ENCODE measurements at regions not wholly inside any gene's neighbourhood (a gene's known extent, or its start where the extent isn't known, plus 50 kb on each side); places are given as distances from the start of the nearest gene placed in this dataset.

DNA sequence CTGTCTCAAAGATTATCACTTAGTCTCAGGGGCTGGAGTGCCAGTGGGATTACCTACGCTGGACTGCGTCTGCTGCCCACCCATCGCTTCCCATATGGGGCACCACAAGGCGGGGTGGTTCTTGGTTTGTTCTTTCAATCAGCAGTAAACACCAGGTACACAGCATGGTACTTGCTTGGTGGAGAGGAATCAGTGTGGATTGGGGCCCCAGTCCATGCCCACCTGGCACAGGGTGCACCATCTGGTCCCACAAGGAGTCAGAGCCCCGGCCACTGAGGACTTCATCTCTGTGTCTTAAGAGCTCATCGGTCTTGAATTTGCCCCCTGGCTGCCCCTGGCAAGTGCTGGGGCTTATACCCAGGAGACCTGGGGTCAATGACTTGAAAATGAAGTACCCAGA lies 96.2 kb downstream of the GLI2 start:
- TF ChIP-seq POLR2A (IDR thresholded peaks at IDR 0.05; ENCODE audit: low read length), result no peak
- no peak for TF ChIP-seq GATA1 (IDR thresholded peaks at IDR 0.05; ENCODE audit: low read depth, low read length)

All from erythroblast (primary cell).